ENCODE measurements at regions not wholly inside any gene's neighbourhood (a gene's known extent, or its start where the extent isn't known, plus 50 kb on each side); places are given as distances from the start of the nearest gene placed in this dataset.

DNA sequence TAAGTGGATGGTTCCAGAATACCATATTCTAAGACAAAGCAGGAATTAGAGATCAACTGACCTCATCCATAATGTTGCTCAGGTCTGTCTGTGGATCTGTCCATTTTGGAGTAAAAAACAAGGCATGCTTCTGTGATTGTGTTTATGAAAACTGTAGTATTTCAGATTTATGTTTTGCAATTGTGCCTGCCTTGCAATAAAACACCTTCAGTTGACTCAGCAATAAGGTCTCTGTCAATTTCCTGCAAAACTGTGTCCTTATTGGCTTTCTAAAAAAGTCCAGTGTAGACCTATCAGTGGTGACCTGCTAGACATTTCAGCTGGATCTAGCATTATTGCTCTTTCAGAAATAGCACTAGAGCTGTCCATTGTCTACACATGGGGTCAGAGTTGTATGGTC, 409.5 kb upstream of the AZI2 start:
- no peaks in the 10 kb centered on the region for H3K27me3 Mint-ChIP-seq (ENCODE audit: low read depth in 3 of 3)
- Histone ChIP-seq H3K9ac (ENCODE audit: insufficient read depth, low read length, poor library complexity, severe bottlenecking) (no peak overlapping the region), H3K36me3 (replicated peaks in 1 of 2; ENCODE audit: control insufficient read depth in 1 of 2, insufficient read depth in 2 of 2, low read length in 2 of 2) (no peaks in the 10 kb centered on the region), H3K4me1 (ENCODE audit: control insufficient read depth in 1 of 2, insufficient read depth in 2 of 2, low read length in 2 of 2) (no peaks in the 10 kb centered on the region), H3K4me3 (replicated peaks in 1 of 3; ENCODE audit: low read depth in 2 of 3, low read length in 3 of 3) (no peak overlapping the region), H3K9me3 (replicated peaks in 1 of 2; ENCODE audit: control insufficient read depth in 1 of 2, insufficient read depth in 1 of 2, low read length in 2 of 2) (peaks cover 6 to 28% of the 10 kb centered on the region in 2 donors), H3K27ac (ENCODE audit: low read depth in 1 of 2, low read length in 2 of 2) (no peak overlapping the region), H3K4me2 (replicated peaks; ENCODE audit: extremely low read depth, low read length, poor library complexity, severe bottlenecking) (no peak overlapping the region), H2AFZ (ENCODE audit: insufficient read depth, low read depth, low read length, poor library complexity, severe bottlenecking) (no peak overlapping the region), H3K27me3 (ENCODE audit: control insufficient read depth in 2 of 2, insufficient read depth in 2 of 2, low read length in 2 of 2) (no peaks in the 10 kb centered on the region), H4K20me1 (ENCODE audit: insufficient read depth, low read length) (no peaks in the 10 kb centered on the region), H3K79me2 (ENCODE audit: insufficient read depth, low read length) (no peaks in the 10 kb centered on the region)
- TF ChIP-seq CTCF (IDR thresholded peaks at IDR 0.05) = no peak
- H3K27ac Mint-ChIP-seq = no peak overlapping the region
- intact Hi-C loops (cut with micrococcal nuclease) = no loop called here
- DNase-seq = no peak
- no peaks in the 10 kb centered on the region for H3K4me1 Mint-ChIP-seq
- H3K9me3 Mint-ChIP-seq = peaks cover 0 to 16% (median 6%) of the 10 kb centered on the region in 7 donors
- H3K4me3 Mint-ChIP-seq = no peak overlapping the region
- no peaks in the 10 kb centered on the region for H3K36me3 Mint-ChIP-seq

GRCh38 chr3:28761375-28761774, 412.8 kb upstream of the AZI2 start:
- Histone ChIP-seq H3K36me3 (replicated peaks in 1 of 2; ENCODE audit: control insufficient read depth in 1 of 2, insufficient read depth in 2 of 2, low read length in 2 of 2) (no peaks in the 10 kb centered on the region), H3K9me3 (replicated peaks in 1 of 2; ENCODE audit: control insufficient read depth in 1 of 2, insufficient read depth in 1 of 2, low read length in 2 of 2) (peaks cover 6 to 24% of the 10 kb centered on the region in 2 donors), H2AFZ (ENCODE audit: insufficient read depth, low read depth, low read length, poor library complexity, severe bottlenecking) (no peak overlapping the region), H3K4me2 (replicated peaks; ENCODE audit: extremely low read depth, low read length, poor library complexity, severe bottlenecking) (no peak overlapping the region), H3K4me1 (ENCODE audit: control insufficient read depth in 1 of 2, insufficient read depth in 2 of 2, low read length in 2 of 2) (no peaks in the 10 kb centered on the region), H3K4me3 (replicated peaks in 1 of 3; ENCODE audit: low read depth in 2 of 3, low read length in 3 of 3) (no peak overlapping the region), H3K79me2 (ENCODE audit: insufficient read depth, low read length) (no peaks in the 10 kb centered on the region), H4K20me1 (ENCODE audit: insufficient read depth, low read length) (no peaks in the 10 kb centered on the region), H3K27ac (ENCODE audit: low read depth in 1 of 2, low read length in 2 of 2) (no peak overlapping the region), H3K27me3 (ENCODE audit: control insufficient read depth in 2 of 2, insufficient read depth in 2 of 2, low read length in 2 of 2) (no peaks in the 10 kb centered on the region), H3K9ac (ENCODE audit: insufficient read depth, low read length, poor library complexity, severe bottlenecking) (no peak overlapping the region)
- H3K27me3 Mint-ChIP-seq (ENCODE audit: low read depth in 3 of 3) = no peaks in the 10 kb centered on the region
- no peak overlapping the region for H3K27ac Mint-ChIP-seq
- peaks cover 0 to 12% (median 1%) of the 10 kb centered on the region in 7 donors for H3K9me3 Mint-ChIP-seq
- whole genome bisulfite sequencing (ENCODE audit: insufficient coverage) = no CpG with 5 or more reads among the region's 1 CpG
- no peaks in the 10 kb centered on the region for H3K4me1 Mint-ChIP-seq
- no peak overlapping the region for H3K4me3 Mint-ChIP-seq
- no peak for DNase-seq
- no peak for TF ChIP-seq CTCF (IDR thresholded peaks at IDR 0.05)
- intact Hi-C loops (cut with micrococcal nuclease) = no loop called here
- H3K36me3 Mint-ChIP-seq = no peaks in the 10 kb centered on the region

All from CD14-positive monocyte (primary cell).